KMS-11 (cell line): ENCODE measurements at regions not wholly inside any gene's neighbourhood (a gene's known extent, or its start where the extent isn't known, plus 50 kb on each side); places are given as distances from the start of the nearest gene placed in this dataset.

Experiments used
- H2AFZ ChIP-seq: fragments of 200-600 bp; sonication (generic); 2 replicates; pipeline ENCODE4 v1.6.1; 2016; ENCODE audit warnings: antibody characterized with exemption, mixed run types, low read depth
- H3K27ac ChIP-seq: fragments of 200-600 bp; sonication (generic); 2 replicates; pipeline ENCODE4 v1.6.1; 2016; ENCODE audit warnings: mild to moderate bottlenecking, mixed run types
- H3K27me3 ChIP-seq: fragments of 200-600 bp; sonication (generic); 2 replicates; pipeline ENCODE4 v1.6.1; 2017; ENCODE audit warnings: mild to moderate bottlenecking, low read depth, mixed run types, moderate library complexity; ENCODE audit not compliant: insufficient read depth
- H3K36me3 ChIP-seq: fragments of 200-600 bp; sonication (generic); 2 replicates; pipeline ENCODE4 v1.6.1; 2017; ENCODE audit warnings: mild to moderate bottlenecking, mixed run types; ENCODE audit not compliant: insufficient read depth
- H3K4me1 ChIP-seq: fragments of 200-600 bp; sonication (generic); 2 replicates; pipeline ENCODE4 v1.6.1; 2016; ENCODE audit warnings: mild to moderate bottlenecking, low read depth, mixed run types; ENCODE audit not compliant: poor library complexity, severe bottlenecking
- H3K4me2 ChIP-seq: fragments of 200-600 bp; sonication (generic); 2 replicates; pipeline ENCODE4 v1.7.0; 2016; ENCODE audit warnings: mild to moderate bottlenecking, mixed run types
- H3K4me3 ChIP-seq: fragments of 200-600 bp; sonication (generic); IDR thresholded peaks from 2 replicates; pipeline ENCODE4 v1.6.1; 2017; ENCODE audit warnings: low read depth, low read length, mixed read lengths; ENCODE audit not compliant: insufficient read depth
- H3K79me2 ChIP-seq: fragments of 200-600 bp; sonication (generic); 2 replicates; pipeline ENCODE4 v1.6.1; 2016; ENCODE audit warnings: low read depth, mixed run types; ENCODE audit not compliant: insufficient read depth
- H3K9ac ChIP-seq: fragments of 200-600 bp; sonication (generic); 2 replicates; pipeline ENCODE4 v1.6.1; 2016; ENCODE audit warnings: mild to moderate bottlenecking, mixed run types
- H4K20me1 ChIP-seq: fragments of 200-600 bp; sonication (generic); 2 replicates; pipeline ENCODE4 v1.6.1; 2016; ENCODE audit warnings: mild to moderate bottlenecking, mixed run types; ENCODE audit not compliant: insufficient read depth
- TF ChIP-seq, protein P1 (sequence below): fragments of 200-600 bp; sonication (generic); conservative IDR thresholded peaks from 2 replicates; pipeline ENCODE4 v1.6.1; 2017; ENCODE audit warnings: low read depth, mild to moderate bottlenecking, antibody characterized with exemption, low read length, moderate library complexity, mixed read lengths

DNA sequence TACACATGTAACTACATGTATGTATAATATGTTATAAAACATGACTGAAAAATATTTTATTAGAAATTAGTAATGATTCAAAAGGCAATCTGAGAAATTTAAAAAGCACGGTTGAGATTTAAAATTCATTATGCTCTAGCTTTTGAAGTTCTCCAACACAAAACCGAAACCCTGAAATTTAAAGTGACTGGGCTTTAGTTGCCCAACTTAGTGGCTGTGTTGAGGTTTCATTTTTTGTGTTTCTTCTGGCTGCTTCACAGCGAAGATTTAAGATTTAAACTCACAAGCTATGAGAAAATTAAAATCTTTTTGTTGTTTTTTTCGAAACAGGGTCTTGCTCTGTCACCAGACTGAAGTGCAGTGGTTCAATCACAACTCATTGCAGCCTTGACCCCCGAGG lies 1058.7 kb downstream of the NCAM2 start:
- TF ChIP-seq, protein P1, sequence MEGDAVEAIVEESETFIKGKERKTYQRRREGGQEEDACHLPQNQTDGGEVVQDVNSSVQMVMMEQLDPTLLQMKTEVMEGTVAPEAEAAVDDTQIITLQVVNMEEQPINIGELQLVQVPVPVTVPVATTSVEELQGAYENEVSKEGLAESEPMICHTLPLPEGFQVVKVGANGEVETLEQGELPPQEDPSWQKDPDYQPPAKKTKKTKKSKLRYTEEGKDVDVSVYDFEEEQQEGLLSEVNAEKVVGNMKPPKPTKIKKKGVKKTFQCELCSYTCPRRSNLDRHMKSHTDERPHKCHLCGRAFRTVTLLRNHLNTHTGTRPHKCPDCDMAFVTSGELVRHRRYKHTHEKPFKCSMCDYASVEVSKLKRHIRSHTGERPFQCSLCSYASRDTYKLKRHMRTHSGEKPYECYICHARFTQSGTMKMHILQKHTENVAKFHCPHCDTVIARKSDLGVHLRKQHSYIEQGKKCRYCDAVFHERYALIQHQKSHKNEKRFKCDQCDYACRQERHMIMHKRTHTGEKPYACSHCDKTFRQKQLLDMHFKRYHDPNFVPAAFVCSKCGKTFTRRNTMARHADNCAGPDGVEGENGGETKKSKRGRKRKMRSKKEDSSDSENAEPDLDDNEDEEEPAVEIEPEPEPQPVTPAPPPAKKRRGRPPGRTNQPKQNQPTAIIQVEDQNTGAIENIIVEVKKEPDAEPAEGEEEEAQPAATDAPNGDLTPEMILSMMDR, result no peak
- Histone ChIP-seq H2AFZ (no peak overlapping the region), H4K20me1 (no peaks in the 10 kb centered on the region), H3K4me3 (no peak overlapping the region), H3K36me3 (no peaks in the 10 kb centered on the region), H3K4me2 (no peak overlapping the region), H3K27ac (no peak overlapping the region), H3K9ac (no peak overlapping the region), H3K27me3 (no peaks in the 10 kb centered on the region), H3K79me2 (no peaks in the 10 kb centered on the region), H3K4me1 (no peaks in the 10 kb centered on the region)

DNA sequence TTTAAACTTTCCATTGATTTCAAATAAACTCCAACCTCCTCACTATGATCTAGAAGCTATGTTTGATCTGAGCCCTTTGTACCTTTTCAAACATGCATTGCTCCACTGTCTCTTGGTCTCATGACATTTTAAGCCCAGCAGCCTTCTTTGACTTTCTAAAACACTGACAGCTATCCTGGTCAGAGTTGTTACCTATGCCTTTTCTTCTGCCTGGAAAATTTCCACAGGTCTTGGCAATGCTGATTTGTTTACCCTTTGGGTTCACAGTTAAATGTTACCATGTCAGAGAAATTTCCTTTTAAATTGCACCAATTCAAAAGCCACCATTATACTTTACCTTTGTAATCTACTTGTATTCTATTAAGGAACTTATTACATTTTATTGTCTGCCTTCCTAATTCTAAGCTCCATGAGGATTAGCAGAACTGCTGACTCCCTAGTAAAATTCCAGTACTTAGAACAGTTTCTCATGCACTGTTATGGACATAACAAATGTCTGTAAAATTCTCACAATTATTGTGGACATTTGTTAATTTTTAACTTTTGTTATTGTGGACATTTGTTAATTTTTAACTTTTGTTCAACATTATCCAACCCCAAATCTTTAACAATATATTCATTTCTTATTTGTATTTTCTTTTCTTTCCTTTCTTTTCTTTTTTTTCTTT lies 1064.4 kb downstream of the NCAM2 start:
- H3K36me3 ChIP-seq, result no peaks in the 10 kb centered on the region
- H3K4me2 ChIP-seq, result no peak overlapping the region
- no peak overlapping the region for H3K4me3 ChIP-seq
- H3K79me2 ChIP-seq, result no peaks in the 10 kb centered on the region
- TF ChIP-seq, protein P1, result no peak
- no peak overlapping the region for H3K27ac ChIP-seq
- no peak overlapping the region for H3K9ac ChIP-seq
- no peak overlapping the region for H2AFZ ChIP-seq
- H4K20me1 ChIP-seq, result no peaks in the 10 kb centered on the region
- H3K4me1 ChIP-seq, result no peaks in the 10 kb centered on the region
- no peaks in the 10 kb centered on the region for H3K27me3 ChIP-seq

DNA sequence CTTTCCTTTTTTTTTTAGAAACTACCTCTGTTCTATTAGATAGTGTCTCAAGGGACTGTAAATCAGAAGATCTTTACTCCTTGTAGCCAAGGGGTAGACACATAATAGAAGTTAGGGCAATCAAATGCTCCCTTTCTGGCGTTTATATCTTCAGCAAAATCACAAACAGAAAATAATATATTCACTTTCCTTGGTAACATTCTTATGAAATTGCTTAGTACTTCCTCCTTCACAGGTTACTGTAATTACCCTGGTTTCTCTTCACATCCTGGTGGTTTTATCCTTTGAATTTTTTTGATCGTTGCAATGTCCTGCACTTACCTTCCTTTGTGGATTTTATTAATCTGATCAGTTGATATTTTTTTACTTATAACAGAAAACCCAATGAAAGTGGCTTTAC lies 1064.9 kb downstream of the NCAM2 start:
- H4K20me1 ChIP-seq, result no peaks in the 10 kb centered on the region
- TF ChIP-seq, protein P1, result no peak
- no peak overlapping the region for H3K9ac ChIP-seq
- no peaks in the 10 kb centered on the region for H3K27me3 ChIP-seq
- no peaks in the 10 kb centered on the region for H3K36me3 ChIP-seq
- H3K79me2 ChIP-seq, result no peaks in the 10 kb centered on the region
- H3K4me1 ChIP-seq, result no peaks in the 10 kb centered on the region
- no peak overlapping the region for H2AFZ ChIP-seq
- no peak overlapping the region for H3K4me3 ChIP-seq
- H3K27ac ChIP-seq, result no peak overlapping the region
- no peak overlapping the region for H3K4me2 ChIP-seq

DNA sequence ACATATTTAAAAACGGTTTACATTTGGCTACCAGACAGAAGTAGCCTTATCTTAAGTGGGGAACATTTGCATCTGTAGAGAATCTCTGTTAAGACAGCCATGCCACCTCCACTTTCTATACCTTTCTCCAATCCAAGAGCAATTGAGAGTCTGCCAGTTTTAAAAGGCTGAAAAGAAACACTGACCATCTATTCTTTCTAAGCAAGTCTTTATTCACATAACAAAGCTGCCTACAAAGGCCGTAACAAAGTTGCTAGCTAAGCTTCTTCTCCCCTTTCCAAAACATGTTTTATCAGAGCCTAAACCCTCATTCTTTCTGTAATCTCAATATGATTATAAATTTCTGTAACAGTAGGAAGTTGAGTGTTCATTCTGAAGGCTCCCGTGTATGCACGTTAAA lies 1078.3 kb downstream of the NCAM2 start:
- Histone ChIP-seq H3K36me3 (no peaks in the 10 kb centered on the region), H3K27me3 (no peaks in the 10 kb centered on the region), H3K79me2 (no peaks in the 10 kb centered on the region), H3K9ac (no peak overlapping the region), H3K4me1 (no peaks in the 10 kb centered on the region), H3K4me3 (no peak overlapping the region), H2AFZ (no peak overlapping the region), H3K27ac (no peak overlapping the region), H3K4me2 (no peak overlapping the region), H4K20me1 (no peaks in the 10 kb centered on the region)
- TF ChIP-seq, protein P1, result no peak
